PC-3 (cell line): ENCODE measurements at regions not wholly inside any gene's neighbourhood (a gene's known extent, or its start where the extent isn't known, plus 50 kb on each side); places are given as distances from the start of the nearest gene placed in this dataset.
"Not testable (repeated sequence)": the region's sequence is repeated elsewhere in the genome, so short reads cannot be mapped to it uniquely, and the experiment has no call there.

Experiments
- EZH2 ChIP-seq: fragments of 300-600 bp; sonication (generic); IDR thresholded peaks from one replicate; pipeline ENCODE4 v1.6.1; 2017; ENCODE audit warnings: antibody characterized with exemption, mild to moderate bottlenecking, low read length; ENCODE audit not compliant: unreplicated experiment
- EZH2phosphoT487 ChIP-seq: fragments of 300-600 bp; sonication (generic); IDR thresholded peaks from 2 replicates; pipeline ENCODE4 v1.6.1; 2018; ENCODE audit warnings: mild to moderate bottlenecking, antibody characterized with exemption, low read length, borderline replicate concordance
- TF ChIP-seq, protein P1 (sequence below): fragments of 300-600 bp; sonication (generic); conservative IDR thresholded peaks from 2 replicates; pipeline ENCODE4 v1.5.1; 2017; ENCODE audit warnings: antibody characterized with exemption, low read depth, mild to moderate bottlenecking, low read length

DNA sequence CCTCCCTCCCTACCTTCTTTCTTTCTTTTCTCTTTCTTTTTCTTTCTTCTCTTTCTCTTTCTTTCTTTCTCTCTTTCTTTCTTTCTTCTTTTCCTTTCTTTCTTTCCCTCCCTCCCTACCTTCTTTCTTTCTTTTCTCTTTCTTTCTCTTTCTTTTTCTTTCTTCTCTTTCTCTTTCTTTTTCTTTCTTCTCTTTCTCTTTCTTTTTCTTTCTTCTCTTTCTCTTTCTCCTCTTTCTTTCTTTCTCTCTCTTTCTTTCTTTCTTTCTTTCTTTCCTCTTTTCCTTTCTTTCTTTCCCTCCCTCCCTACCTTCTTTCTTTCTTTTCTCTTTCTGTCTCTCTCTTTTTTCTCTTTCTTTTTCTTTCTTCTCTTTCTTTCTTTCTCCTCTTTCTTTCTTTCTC is 96.8 kb upstream of the SLC24A4 start:
- TF ChIP-seq, protein P1, sequence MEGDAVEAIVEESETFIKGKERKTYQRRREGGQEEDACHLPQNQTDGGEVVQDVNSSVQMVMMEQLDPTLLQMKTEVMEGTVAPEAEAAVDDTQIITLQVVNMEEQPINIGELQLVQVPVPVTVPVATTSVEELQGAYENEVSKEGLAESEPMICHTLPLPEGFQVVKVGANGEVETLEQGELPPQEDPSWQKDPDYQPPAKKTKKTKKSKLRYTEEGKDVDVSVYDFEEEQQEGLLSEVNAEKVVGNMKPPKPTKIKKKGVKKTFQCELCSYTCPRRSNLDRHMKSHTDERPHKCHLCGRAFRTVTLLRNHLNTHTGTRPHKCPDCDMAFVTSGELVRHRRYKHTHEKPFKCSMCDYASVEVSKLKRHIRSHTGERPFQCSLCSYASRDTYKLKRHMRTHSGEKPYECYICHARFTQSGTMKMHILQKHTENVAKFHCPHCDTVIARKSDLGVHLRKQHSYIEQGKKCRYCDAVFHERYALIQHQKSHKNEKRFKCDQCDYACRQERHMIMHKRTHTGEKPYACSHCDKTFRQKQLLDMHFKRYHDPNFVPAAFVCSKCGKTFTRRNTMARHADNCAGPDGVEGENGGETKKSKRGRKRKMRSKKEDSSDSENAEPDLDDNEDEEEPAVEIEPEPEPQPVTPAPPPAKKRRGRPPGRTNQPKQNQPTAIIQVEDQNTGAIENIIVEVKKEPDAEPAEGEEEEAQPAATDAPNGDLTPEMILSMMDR, result not testable (repeated sequence)
- TF ChIP-seq EZH2phosphoT487, EZH2: not testable (repeated sequence)
